Ovary (tissue), 3 donors: ENCODE measurements at regions not wholly inside any gene's neighbourhood (a gene's known extent, or its start where the extent isn't known, plus 50 kb on each side); places are given as distances from the start of the nearest gene placed in this dataset.

Experiments
- EP300 ChIP-seq: sonication (generic); formaldehyde crosslinking; IDR thresholded peaks from one replicate; pipeline ENCODE4 v1.6.1; 2017; ENCODE audit warnings: antibody characterized with exemption
- POLR2A ChIP-seq: fragments of 450-650 bp; IDR thresholded peaks from one replicate; pipeline ENCODE4 v1.6.1; 2017; ENCODE audit warnings: antibody characterized with exemption, mild to moderate bottlenecking, moderate library complexity
- TF ChIP-seq, protein P1 (sequence below), 3 donors: fragments of 450-650 bp in 2 of 3; fragments of 200-600 bp in 1 of 3; IDR thresholded peaks; one replicate each; pipeline versions ENCODE4 v1.5.1 to v1.8.0; 2016 to 2022; ENCODE audit warnings: antibody characterized with exemption in 3 of 3, mild to moderate bottlenecking in 1 of 3
- donor health status: DM: no; HTN: no; CAD: no.

DNA sequence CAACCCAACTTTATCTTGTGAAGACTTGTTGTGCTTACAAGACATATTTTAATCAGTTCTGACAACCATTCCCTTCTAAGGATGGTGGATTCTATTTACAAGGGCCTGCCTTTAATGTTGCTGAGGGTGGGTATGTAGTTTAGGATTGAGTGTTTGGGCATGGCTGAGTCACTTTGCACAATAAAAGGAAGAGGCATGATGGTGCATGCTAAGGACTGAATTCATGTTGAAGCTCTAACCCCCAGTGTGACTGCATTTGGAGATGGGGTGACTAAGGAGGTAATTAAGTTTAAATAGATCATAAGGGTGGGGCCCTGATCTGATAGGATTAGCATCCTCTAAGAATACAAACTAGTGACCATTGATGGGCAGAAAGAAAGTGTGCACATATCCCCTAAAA lies 196.1 kb upstream of the HS3ST3A1 start:
- TF ChIP-seq, protein P1, sequence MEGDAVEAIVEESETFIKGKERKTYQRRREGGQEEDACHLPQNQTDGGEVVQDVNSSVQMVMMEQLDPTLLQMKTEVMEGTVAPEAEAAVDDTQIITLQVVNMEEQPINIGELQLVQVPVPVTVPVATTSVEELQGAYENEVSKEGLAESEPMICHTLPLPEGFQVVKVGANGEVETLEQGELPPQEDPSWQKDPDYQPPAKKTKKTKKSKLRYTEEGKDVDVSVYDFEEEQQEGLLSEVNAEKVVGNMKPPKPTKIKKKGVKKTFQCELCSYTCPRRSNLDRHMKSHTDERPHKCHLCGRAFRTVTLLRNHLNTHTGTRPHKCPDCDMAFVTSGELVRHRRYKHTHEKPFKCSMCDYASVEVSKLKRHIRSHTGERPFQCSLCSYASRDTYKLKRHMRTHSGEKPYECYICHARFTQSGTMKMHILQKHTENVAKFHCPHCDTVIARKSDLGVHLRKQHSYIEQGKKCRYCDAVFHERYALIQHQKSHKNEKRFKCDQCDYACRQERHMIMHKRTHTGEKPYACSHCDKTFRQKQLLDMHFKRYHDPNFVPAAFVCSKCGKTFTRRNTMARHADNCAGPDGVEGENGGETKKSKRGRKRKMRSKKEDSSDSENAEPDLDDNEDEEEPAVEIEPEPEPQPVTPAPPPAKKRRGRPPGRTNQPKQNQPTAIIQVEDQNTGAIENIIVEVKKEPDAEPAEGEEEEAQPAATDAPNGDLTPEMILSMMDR (IDR thresholded peaks at IDR 0.05): no peak
- TF ChIP-seq POLR2A: no peak
- TF ChIP-seq EP300: no peak
